GM18868 (cell line): ENCODE measurements at regions not wholly inside any gene's neighbourhood (a gene's known extent, or its start where the extent isn't known, plus 50 kb on each side); places are given as distances from the start of the nearest gene placed in this dataset.

Source experiments
- ATAC-seq: cut with Tn5 transposase; IDR thresholded peaks from one replicate; pipeline ENCODE4 v1.9.1; 2021; ENCODE audit warnings: mild to moderate bottlenecking, moderate library complexity; ENCODE audit not compliant: unreplicated experiment

GRCh38 chr20:12627485-12627884, 381.3 kb upstream of the SPTLC3 start:
- no peak for ATAC-seq

GRCh38 chr20:12638633-12639312, 370.0 kb upstream of the SPTLC3 start:
- no peak for ATAC-seq

- no peak for ATAC-seq
These were observed 368.5 kb upstream of the SPTLC3 start for GRCh38 chr20:12640251-12640650.

- no peak for ATAC-seq
These were observed 367.2 kb upstream of the SPTLC3 start for GRCh38 chr20:12641619-12642018.

- ATAC-seq = no peak
These were observed 364.3 kb upstream of the SPTLC3 start for GRCh38 chr20:12644461-12644860.

- ATAC-seq = no peak
These were observed 359.5 kb upstream of the SPTLC3 start for GRCh38 chr20:12649234-12649633.

GRCh38 chr20:12653642-12654041, 355.1 kb upstream of the SPTLC3 start:
- no peak for ATAC-seq

GRCh38 chr20:12659942-12660341, 348.8 kb upstream of the SPTLC3 start:
- no peak for ATAC-seq

GRCh38 chr20:12660918-12661317, 347.9 kb upstream of the SPTLC3 start:
- no peak for ATAC-seq

GRCh38 chr20:12670301-12670700, 338.5 kb upstream of the SPTLC3 start:
- no peak for ATAC-seq

- ATAC-seq = no peak
These were observed 335.4 kb upstream of the SPTLC3 start for GRCh38 chr20:12673352-12673751.

GRCh38 chr20:12677925-12678324, 330.8 kb upstream of the SPTLC3 start:
- no peak for ATAC-seq

GRCh38 chr20:12679447-12679846, 329.3 kb upstream of the SPTLC3 start:
- ATAC-seq = no peak

GRCh38 chr20:12682613-12683012, 326.2 kb upstream of the SPTLC3 start:
- no peak for ATAC-seq

GRCh38 chr20:12687476-12687875, 321.3 kb upstream of the SPTLC3 start:
- no peak for ATAC-seq

- no peak for ATAC-seq
These were observed 312.8 kb upstream of the SPTLC3 start for GRCh38 chr20:12695937-12696336.

- ATAC-seq = no peak
These were observed 310.0 kb upstream of the SPTLC3 start for GRCh38 chr20:12698817-12699216.

GRCh38 chr20:12699374-12700228, 309.2 kb upstream of the SPTLC3 start:
- ATAC-seq = no peak

- no peak for ATAC-seq
These were observed 308.1 kb upstream of the SPTLC3 start for GRCh38 chr20:12700701-12701100.

GRCh38 chr20:12702312-12702711, 306.5 kb upstream of the SPTLC3 start:
- no peak for ATAC-seq

- ATAC-seq = no peak
These were observed 293.4 kb upstream of the SPTLC3 start for GRCh38 chr20:12715371-12715770.

GRCh38 chr20:12715991-12716680, 292.6 kb upstream of the SPTLC3 start:
- ATAC-seq = no peak
